Stimulated activated CD4-positive, alpha-beta T cell treated with anti-CD3 and anti-CD28 coated beads, Interleukin-12 subunit alpha, Interleukin-12 subunit beta, amount 100 ng/mL, for 24 hours (primary cell): ENCODE measurements at regions not wholly inside any gene's neighbourhood (a gene's known extent, or its start where the extent isn't known, plus 50 kb on each side); places are given as distances from the start of the nearest gene placed in this dataset.

Experiments used
- DNase-seq, 2 experiments: peaks; one replicate each; pipeline ENCODE4 v3.0.0-alpha.2; 2020; ENCODE audit warnings: low read depth in 2 of 2

GRCh38 chr13:82374719-82375118 lies 1507.6 kb downstream of the SLITRK1 start:
- no peak for DNase-seq

- no peak for DNase-seq
Observed at GRCh38 chr13:82370316-82370715, 1512.0 kb downstream of the SLITRK1 start.

GRCh38 chr13:82364525-82364924 lies 1517.7 kb downstream of the SLITRK1 start:
- no peak for DNase-seq

GRCh38 chr13:82358284-82358683 lies 1524.0 kb downstream of the SLITRK1 start:
- no peak for DNase-seq

GRCh38 chr13:82356667-82357410 lies 1525.4 kb downstream of the SLITRK1 start:
- DNase-seq, result no peak

- no peak for DNase-seq
Observed at GRCh38 chr13:82344867-82345266, 1537.4 kb downstream of the SLITRK1 start.

- no peak for DNase-seq
Observed at GRCh38 chr13:82341116-82341515, 1541.2 kb downstream of the SLITRK1 start.

GRCh38 chr13:82330499-82330898 lies 1551.8 kb downstream of the SLITRK1 start:
- no peak for DNase-seq

- DNase-seq, result no peak
Observed at GRCh38 chr13:82323101-82323500, 1559.2 kb downstream of the SLITRK1 start.

GRCh38 chr13:82305588-82305987 lies 1576.7 kb downstream of the SLITRK1 start:
- no peak for DNase-seq

- no peak for DNase-seq
Observed at GRCh38 chr13:82298106-82298505, 1584.2 kb downstream of the SLITRK1 start.

GRCh38 chr13:82294226-82294625 lies 1588.0 kb downstream of the SLITRK1 start:
- no peak for DNase-seq

- no peak for DNase-seq
Observed at GRCh38 chr13:82292334-82292733, 1589.9 kb downstream of the SLITRK1 start.

- DNase-seq, result no peak
Observed at GRCh38 chr13:82291852-82292251, 1590.4 kb downstream of the SLITRK1 start.

- no peak for DNase-seq
Observed at GRCh38 chr13:82275644-82276043, 1606.6 kb downstream of the SLITRK1 start.

GRCh38 chr13:82259284-82259683 lies 1623.0 kb downstream of the SLITRK1 start:
- DNase-seq, result no peak

GRCh38 chr13:82257790-82258507 lies 1624.3 kb downstream of the SLITRK1 start:
- DNase-seq, result no peak

GRCh38 chr13:82248762-82249161 lies 1633.5 kb downstream of the SLITRK1 start:
- no peak for DNase-seq

GRCh38 chr13:82245860-82246259 lies 1636.4 kb downstream of the SLITRK1 start:
- DNase-seq, result no peak

GRCh38 chr13:82224806-82225205 lies 1657.5 kb downstream of the SLITRK1 start:
- no peak for DNase-seq

GRCh38 chr13:82221621-82222020 lies 1660.7 kb downstream of the SLITRK1 start:
- DNase-seq, result no peak

- DNase-seq, result no peak
Observed at GRCh38 chr13:82220641-82221040, 1661.6 kb downstream of the SLITRK1 start.

- DNase-seq, result no peak
Observed at GRCh38 chr13:82216165-82216564, 1666.1 kb downstream of the SLITRK1 start.
